Natural killer cell (primary cell): ENCODE measurements at regions not wholly inside any gene's neighbourhood (a gene's known extent, or its start where the extent isn't known, plus 50 kb on each side); places are given as distances from the start of the nearest gene placed in this dataset.

Source experiments
- ATAC-seq, 3 donors: fragments of 150-1000 bp in 2 of 3; fragments of 200-7000 bp in 1 of 3; cut with Tn5 transposase; 1 replicate in 1 of 3; 2 replicates in 2 of 3; pipeline ENCODE4 v1.10.0; 2021; ENCODE audit warnings: mild to moderate bottlenecking in 2 of 3, moderate library complexity in 2 of 3
- DNase-seq, 2 donors: peaks; one replicate each; pipeline versions ENCODE4 v3.0.0 to v3.0.0-alpha.2; 2013 to 2021; ENCODE audit warnings: mixed read lengths in 1 of 2
- H3K27ac ChIP-seq: one replicate; pipeline ENCODE4 v1.5.1; 2013; ENCODE audit warnings: mild to moderate bottlenecking, low read length
- H3K27me3 ChIP-seq: one replicate; pipeline ENCODE4 v1.6.1; 2013; ENCODE audit warnings: low read length; ENCODE audit not compliant: control insufficient read depth, insufficient read depth
- H3K36me3 ChIP-seq: one replicate; pipeline ENCODE4 v1.6.1; 2013; ENCODE audit warnings: low read length; ENCODE audit not compliant: control insufficient read depth, insufficient read depth
- H3K4me1 ChIP-seq: one replicate; pipeline ENCODE4 v1.6.1; 2013; ENCODE audit warnings: low read length; ENCODE audit not compliant: control insufficient read depth, insufficient read depth
- H3K4me3 ChIP-seq: one replicate; pipeline ENCODE4 v1.5.1; 2013; ENCODE audit warnings: low read length
- H3K9me3 ChIP-seq: one replicate; pipeline ENCODE4 v1.6.1; 2013; ENCODE audit warnings: low read length; ENCODE audit not compliant: control insufficient read depth, insufficient read depth
- H3K27ac Mint-ChIP-seq, 2 donors: one replicate each; pipeline ENCODE4 v1.8.0; 2022; ENCODE audit warnings: mild to moderate bottlenecking in 2 of 2, mixed read lengths in 2 of 2, moderate library complexity in 1 of 2
- H3K27me3 Mint-ChIP-seq, 2 donors: one replicate each; pipeline ENCODE4 v1.8.0; 2022; ENCODE audit warnings: low read depth in 2 of 2, mixed read lengths in 2 of 2
- H3K36me3 Mint-ChIP-seq: one replicate; pipeline ENCODE4 v1.8.0; 2022; ENCODE audit warnings: mixed read lengths
- H3K4me1 Mint-ChIP-seq, 2 donors: one replicate each; pipeline ENCODE4 v1.8.0; 2022; ENCODE audit warnings: mixed read lengths in 2 of 2
- H3K4me3 Mint-ChIP-seq: one replicate; pipeline ENCODE4 v1.8.0; 2022; ENCODE audit warnings: mild to moderate bottlenecking, moderate library complexity, mixed read lengths
- H3K9me3 Mint-ChIP-seq, 2 donors: one replicate each; pipeline ENCODE4 v1.8.0; 2022; ENCODE audit warnings: mixed read lengths in 2 of 2
- WGBS: methylation state at CpG from one replicate; pipeline ENCODE4 v1.1.7; 2013; ENCODE audit warnings: missing lambda C conversion rate; ENCODE audit not compliant: insufficient coverage; 5-methylcytosine and 5-hydroxymethylcytosine counted together
- intact Hi-C: fragments of 100-400 bp; cut with micrococcal nuclease; formaldehyde crosslinking; loops from one replicate; pipeline ENCODE4 v1.14.2; 2022
- TF ChIP-seq, protein P1 (sequence below): fragments of 200-600 bp; IDR thresholded peaks from one replicate; pipeline ENCODE4 v1.8.0; 2022; ENCODE audit warnings: antibody characterized with exemption

DNA sequence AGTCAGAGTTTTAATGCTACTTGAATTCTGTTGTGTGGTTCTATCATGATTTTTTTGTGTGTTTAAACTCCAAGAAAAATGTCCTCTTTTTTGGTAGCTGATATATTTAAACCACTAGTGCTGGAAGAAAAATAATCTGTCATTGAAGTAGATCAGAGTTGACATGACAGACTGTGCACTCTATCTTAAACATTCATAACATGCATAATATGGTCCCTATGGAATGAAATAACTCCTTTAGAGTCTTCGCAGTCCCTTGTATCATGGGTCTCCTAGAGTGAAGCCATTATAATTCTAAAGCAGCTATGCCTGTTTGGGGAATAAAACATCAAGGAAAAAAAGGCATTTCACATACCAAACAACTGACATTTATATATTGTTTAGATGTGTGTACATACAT, 282.7 kb upstream of the CITED2 start:
- Mint-ChIP-seq H3K36me3 (no peaks in the 10 kb centered on the region), H3K4me3 (no peak overlapping the region), H3K4me1 (no peaks in the 10 kb centered on the region), H3K9me3 (no peaks in the 10 kb centered on the region), H3K27ac (no peak overlapping the region), H3K27me3 (no peaks in the 10 kb centered on the region)
- no peak for DNase-seq
- ATAC-seq: no peak
- intact Hi-C loops: no loop called here
- TF ChIP-seq, protein P1, sequence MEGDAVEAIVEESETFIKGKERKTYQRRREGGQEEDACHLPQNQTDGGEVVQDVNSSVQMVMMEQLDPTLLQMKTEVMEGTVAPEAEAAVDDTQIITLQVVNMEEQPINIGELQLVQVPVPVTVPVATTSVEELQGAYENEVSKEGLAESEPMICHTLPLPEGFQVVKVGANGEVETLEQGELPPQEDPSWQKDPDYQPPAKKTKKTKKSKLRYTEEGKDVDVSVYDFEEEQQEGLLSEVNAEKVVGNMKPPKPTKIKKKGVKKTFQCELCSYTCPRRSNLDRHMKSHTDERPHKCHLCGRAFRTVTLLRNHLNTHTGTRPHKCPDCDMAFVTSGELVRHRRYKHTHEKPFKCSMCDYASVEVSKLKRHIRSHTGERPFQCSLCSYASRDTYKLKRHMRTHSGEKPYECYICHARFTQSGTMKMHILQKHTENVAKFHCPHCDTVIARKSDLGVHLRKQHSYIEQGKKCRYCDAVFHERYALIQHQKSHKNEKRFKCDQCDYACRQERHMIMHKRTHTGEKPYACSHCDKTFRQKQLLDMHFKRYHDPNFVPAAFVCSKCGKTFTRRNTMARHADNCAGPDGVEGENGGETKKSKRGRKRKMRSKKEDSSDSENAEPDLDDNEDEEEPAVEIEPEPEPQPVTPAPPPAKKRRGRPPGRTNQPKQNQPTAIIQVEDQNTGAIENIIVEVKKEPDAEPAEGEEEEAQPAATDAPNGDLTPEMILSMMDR: no peak
- Histone ChIP-seq H3K4me1 (no peaks in the 10 kb centered on the region), H3K27ac (no peak overlapping the region), H3K9me3 (no peaks in the 10 kb centered on the region), H3K27me3 (no peaks in the 10 kb centered on the region), H3K36me3 (no peaks in the 10 kb centered on the region), H3K4me3 (no peak overlapping the region)
- WGBS: no CpG with 5 or more reads among the region's 1 CpG

DNA sequence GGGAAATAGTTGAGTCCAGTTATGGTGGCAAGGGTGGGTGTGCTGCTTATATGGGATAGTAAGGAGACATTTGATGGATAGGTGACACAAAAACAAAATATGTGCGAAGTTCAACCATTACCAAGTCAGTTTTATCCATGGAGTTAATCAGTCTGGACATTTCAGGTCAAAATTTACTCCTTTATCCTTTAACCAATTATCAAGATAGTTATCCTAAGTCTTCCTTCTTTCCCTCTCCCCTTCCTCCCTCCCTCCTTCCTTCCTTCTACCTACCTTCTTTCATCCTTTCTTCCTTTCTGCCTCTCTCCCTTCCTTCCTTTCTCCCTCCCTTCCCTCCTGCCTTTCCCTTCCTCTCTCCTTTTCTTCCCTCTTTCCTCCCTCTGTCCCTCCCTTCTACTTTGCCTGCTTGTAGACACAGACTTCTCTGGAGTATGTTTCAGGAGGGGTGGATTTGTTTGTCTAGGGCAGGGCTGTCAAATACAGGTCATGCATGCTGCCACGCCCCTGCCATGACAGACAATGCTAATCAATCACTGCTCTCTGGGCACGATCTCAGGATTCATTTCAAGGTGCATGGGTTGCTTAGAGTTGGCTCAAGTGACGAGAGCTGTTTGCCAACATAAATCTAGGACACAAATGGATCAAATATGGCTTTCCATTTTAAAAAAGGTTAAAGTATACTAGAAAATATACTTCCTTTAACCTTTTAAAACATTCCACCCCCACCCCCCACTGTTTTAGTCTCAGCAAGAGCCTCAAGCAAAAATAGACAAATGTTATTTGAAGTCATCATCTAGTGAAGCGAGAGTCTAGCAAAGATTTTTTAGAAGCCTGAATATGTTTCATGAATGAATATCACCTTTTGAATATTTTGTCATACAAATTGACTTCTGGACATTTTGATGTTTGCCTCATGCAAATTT, 281.6 kb upstream of the CITED2 start:
- 86% methylated on average over 4 of the region's 5 CpGs for WGBS
- Histone ChIP-seq H3K27ac (no peak overlapping the region), H3K36me3 (no peaks in the 10 kb centered on the region), H3K9me3 (no peaks in the 10 kb centered on the region), H3K4me1 (no peaks in the 10 kb centered on the region), H3K27me3 (no peaks in the 10 kb centered on the region), H3K4me3 (no peak overlapping the region)
- Mint-ChIP-seq H3K27me3 (no peaks in the 10 kb centered on the region), H3K27ac (no peak overlapping the region), H3K9me3 (no peaks in the 10 kb centered on the region), H3K36me3 (no peaks in the 10 kb centered on the region), H3K4me1 (no peaks in the 10 kb centered on the region), H3K4me3 (no peak overlapping the region)
- intact Hi-C loops: no loop called here
- no peak for DNase-seq
- TF ChIP-seq, protein P1: no peak
- no peak for ATAC-seq

DNA sequence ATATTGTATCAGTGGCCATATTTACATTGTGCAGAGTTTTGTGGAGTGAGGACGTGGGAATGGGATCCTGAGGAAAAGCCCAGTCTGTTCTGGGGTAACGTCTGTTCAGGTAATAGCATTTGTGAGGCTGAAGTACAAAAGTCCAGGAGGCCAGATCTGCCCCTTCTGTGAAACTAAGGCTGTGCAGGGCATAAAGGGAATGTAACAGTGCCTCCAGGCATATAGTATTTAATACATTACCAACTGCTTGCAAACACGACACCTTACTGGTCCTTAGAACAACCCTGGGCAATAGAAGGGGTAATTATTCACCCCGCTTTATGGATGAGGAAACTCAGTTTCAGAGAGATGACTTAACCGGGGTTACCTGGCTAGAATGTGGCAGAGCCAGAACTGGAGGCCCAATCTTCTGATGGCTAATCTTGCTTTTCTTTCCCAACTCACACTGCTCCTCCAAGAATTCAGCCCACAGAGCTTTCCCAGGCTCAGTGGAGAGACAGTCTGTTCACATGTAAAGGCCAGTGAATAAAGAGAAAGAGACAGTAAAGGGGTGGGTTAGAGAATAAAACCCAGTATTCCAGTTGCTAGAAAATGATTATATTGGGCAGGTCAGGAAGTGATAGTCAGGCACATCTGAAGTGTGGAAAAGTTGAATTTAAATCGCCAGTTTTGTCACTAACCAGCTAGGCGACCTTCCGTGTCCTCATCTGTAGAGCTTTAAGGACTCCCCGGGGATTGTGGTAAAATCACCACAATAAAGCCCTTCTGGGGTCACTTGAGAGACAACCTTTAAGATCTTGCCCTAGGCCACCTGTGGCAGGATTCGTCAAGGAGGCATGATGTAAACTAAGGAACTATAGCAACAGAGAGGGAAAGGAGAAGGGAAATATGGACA, 280.7 kb upstream of the CITED2 start:
- no peaks in the 10 kb centered on the region for H3K36me3 Mint-ChIP-seq
- no peak for ATAC-seq

More for the DNA sequence above, 280.7 kb upstream of the CITED2 start:
- peaks cover 0 to 6% of the 10 kb centered on the region in 2 donors for H3K27me3 Mint-ChIP-seq
- H3K36me3 ChIP-seq: no peaks in the 10 kb centered on the region
- WGBS: 83% methylated on average over 10 of the region's 10 CpGs
- no peak overlapping the region for H3K27ac Mint-ChIP-seq
- no peaks in the 10 kb centered on the region for H3K9me3 ChIP-seq
- H3K4me1 Mint-ChIP-seq: no peaks in the 10 kb centered on the region
- intact Hi-C loops: no loop called here
- no peak for DNase-seq
- no peaks in the 10 kb centered on the region for H3K27me3 ChIP-seq
- no peak overlapping the region for H3K27ac ChIP-seq
- TF ChIP-seq, protein P1: no peak
- H3K4me3 Mint-ChIP-seq: no peak overlapping the region
- H3K4me1 ChIP-seq: no peaks in the 10 kb centered on the region
- H3K4me3 ChIP-seq: no peak overlapping the region
- no peaks in the 10 kb centered on the region for H3K9me3 Mint-ChIP-seq
